IPS DF 4.7 (cell line): ENCODE measurements at regions not wholly inside any gene's neighbourhood (a gene's known extent, or its start where the extent isn't known, plus 50 kb on each side); places are given as distances from the start of the nearest gene placed in this dataset.
"Not testable (repeated sequence)": the region's sequence is repeated elsewhere in the genome, so short reads cannot be mapped to it uniquely, and the experiment has no call there.

ENCODE experiments used
- DNase-seq: peaks from one replicate; pipeline ENCODE4 v3.0.0-alpha.2; 2013; ENCODE audit warnings: low spot score; ENCODE audit errors: extremely low read depth

DNA sequence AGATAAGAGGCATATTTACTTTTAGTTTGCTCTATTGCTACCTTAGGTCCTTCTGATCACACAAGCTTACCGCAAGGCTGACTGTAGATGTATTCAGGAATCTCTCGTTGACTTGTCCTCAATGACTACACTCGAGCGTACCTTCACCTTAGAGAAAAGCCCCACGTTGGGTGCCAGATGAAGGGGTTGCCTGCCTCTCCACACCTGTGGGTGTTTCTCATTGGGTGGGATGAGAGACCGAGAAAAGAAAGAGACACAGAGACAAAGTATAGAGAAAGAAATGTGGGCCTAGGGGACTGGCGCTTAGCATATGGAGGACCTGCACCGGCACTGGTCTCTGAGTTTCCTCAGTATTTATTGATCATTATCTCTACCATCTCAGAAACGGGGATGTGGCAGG, 51.8 kb downstream of the ASCL4 start:
- DNase-seq = no peak

- no peak for DNase-seq
These were observed 54.8 kb downstream of the ASCL4 start for GRCh38 chr12:107829271-107829670.

DNA sequence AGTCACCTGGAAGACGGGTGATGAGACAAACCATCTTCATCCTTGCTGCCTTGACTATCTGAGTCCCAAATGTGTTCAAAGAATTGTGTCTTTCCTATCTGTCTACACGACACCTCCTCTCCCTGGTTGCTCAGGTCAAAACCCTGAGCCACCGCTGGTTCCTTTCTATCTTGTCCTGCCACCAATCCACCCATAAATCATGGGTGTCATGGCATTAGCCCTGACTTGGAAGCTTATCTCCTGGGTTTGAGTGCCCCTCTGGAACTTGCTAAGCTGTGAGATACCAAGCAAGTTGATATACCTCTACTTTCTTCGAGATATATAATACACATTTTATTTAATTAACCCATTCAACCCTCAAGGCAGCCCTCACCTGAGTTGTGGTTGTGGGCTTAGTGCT, 57.9 kb downstream of the ASCL4 start:
- DNase-seq = no peak

- DNase-seq = no peak
These were observed 65.7 kb downstream of the ASCL4 start for GRCh38 chr12:107840186-107840585.

DNA sequence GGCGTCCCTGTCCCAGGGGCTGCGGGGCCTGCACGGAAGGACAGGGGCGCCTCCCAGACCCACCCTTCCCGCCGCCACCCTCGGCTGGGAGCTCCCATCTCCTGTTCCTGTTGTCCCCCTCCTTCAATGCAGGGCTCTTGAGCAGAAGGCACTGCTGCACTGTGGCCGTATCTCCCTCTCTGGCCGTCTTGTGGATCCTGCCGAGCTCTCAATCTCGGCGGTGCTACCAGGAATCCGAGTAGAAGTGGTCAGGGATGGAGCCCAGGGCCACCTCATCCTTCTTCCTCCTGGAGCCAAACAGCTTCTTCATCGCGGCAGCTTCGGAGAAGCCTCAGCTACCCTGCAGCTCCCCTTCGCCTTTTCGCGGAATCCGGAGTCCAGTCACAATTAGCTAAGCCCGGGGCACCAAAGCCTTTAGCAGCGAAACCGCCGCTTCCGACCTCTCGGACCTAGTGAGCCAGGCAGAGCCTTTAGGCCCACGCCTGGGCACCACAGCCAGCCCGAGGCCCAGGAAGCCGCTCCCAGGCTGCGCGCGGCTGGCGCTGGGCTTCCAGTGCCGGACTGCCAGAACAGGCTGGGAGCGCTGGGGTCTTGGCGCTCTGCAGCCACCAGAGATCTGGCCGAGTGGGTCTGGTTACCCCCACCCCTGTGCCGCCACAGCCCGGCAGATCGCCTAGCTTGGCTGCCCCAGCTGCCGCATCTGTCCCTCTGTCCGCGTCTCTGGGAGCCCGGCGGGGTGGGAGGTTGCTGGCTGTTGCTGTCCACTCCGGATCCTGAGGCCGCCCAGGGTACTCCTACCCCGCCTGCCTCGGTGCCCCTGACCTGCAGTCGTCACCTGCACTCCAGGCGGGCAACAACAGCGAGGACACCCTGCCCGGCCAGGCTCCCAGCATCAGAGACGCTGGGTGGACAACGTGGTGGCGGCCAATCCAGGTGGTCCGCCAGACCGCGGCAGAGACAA, 69.1 kb downstream of the ASCL4 start:
- no peak for DNase-seq

DNA sequence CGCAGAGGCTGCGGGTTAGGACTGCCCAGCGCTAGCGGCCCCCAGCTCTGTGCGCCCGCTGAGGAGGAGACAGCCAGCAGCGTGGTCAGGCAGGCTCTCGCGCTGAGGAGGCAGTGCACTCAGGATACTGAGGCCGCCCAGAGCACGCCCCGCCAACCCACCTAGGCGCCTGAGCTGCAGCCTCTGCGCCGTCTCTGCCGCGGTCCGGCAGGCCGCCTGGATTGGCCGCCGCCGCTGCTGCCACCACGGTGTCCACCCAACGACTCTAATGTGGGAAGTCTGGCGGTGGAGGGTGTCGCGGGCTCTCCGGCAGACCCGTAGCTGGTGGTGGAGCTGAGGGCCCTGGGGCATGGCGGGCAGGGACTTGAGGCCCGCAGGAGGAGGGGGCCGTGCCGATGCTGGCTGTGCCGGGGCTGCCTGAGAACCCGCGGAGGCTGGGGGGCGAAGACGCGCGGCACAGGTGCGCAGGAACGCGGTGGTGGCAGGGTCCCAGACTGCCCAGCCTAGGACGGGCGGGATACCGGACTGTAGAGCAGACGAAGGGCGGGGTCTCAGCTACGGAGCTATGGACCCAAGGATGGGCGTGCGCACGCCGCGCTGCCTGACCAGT, 69.9 kb downstream of the ASCL4 start:
- DNase-seq = no peak

- DNase-seq = no peak
These were observed 70.9 kb downstream of the ASCL4 start for GRCh38 chr12:107845226-107845979.

- no peak for DNase-seq
These were observed 71.6 kb downstream of the ASCL4 start for GRCh38 chr12:107845980-107846659.

- DNase-seq = no peak
These were observed 72.9 kb downstream of the ASCL4 start for GRCh38 chr12:107847430-107847829.

- no peak for DNase-seq
These were observed 73.3 kb downstream of the ASCL4 start for GRCh38 chr12:107847830-107848229.

DNA sequence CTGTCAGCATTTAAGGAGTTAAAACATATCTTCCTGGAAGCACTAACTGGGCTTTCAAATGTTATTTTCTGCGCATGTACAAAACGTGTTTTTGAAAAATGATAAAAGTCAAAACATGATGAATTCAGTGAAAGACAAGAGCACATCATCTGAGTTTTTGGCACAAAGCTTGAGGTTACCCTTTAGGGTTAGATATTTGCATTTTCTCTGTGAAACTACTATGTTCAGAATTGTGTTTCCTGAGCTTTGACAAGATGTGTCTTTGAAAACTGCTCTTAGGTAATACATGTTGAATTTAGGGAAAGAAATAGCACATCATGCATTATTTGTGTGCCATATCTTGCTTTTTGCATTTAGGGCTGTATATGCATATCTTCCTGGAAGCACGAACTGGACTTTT, 79.0 kb downstream of the ASCL4 start:
- no peak for DNase-seq

- no peak for DNase-seq
These were observed 81.0 kb downstream of the ASCL4 start for GRCh38 chr12:107855471-107855870.

DNA sequence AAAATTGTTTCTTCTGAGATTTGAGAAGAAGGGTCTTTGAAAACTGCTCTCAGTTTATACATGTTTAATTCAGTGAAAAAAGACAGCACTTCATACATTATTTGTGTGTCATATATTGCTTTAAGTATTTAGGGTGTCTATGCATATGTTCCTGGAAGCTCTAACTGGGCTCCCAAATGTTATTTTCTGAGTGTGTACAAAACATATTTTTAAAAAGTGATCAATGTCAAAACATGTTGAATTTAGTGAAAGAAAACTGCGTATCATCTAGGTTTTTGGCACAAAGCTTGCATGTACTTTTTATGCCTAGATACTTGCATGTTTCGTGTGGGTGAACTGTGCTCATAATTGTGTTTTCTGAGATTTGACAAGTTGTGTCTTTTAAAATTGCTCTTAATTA, 81.6 kb downstream of the ASCL4 start:
- DNase-seq = no peak

DNA sequence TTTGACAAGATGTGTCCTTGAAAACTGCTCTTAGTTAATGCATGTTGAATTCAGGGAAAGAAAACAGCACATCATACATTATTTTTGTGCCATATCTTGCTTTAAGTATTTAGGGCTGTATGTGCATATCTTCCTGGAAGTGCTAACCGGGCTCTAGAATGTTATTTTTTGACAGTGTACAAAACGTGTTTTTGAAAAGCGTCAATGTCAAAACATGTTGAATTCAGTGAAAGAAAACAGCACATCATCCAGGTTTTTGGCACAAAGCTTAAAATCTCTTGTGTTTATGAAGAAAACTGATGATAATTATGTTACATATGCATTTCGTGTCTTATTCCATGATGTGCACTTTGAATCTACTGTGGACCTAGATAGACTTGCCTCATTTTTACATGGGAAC, 82.7 kb downstream of the ASCL4 start:
- no peak for DNase-seq

- DNase-seq = no peak
These were observed 84.9 kb downstream of the ASCL4 start for GRCh38 chr12:107859367-107859766.

DNA sequence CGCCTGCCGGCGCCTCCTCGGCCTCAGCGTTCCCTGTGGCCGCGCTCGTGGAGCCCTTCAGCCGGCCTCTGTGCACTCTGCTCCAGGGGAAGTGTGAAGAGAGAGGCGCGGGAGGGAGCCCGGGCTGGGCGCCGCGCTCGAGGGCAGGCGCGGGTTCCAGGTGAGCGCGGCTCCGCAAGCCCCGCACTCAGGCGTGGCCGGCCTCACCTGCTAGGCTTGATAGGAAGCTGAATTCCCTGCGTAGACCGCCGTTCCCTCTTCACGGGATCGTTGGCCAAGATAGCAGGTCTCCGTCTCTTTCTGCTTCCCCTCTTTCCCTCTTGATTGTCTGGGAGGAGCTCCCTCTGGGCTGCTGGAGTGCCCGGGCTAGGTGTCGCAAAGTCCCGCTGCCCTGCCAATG, 89.7 kb downstream of the ASCL4 start:
- DNase-seq = no peak

- not testable (repeated sequence) for DNase-seq
These were observed 90.2 kb downstream of the ASCL4 start for GRCh38 chr12:107864727-107865126.

DNA sequence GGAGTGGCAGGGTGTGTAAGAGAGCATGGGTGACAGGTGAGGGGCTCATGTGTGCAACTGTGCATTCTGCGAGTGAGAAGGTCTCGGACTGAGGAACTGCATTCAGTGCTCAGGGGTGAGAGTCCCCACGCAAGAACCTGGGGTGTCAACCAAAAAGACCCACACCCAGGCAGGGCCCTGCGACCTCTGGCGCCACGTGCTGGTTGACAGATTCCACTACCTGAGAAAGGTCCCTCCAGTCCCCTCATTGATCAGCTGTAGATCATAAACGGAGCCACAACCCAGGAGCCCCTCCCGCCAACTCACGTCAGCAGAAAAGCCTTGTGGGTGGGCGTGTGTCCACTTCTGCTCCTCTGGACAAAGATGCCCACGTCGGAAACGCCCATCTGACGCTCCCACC, 98.7 kb downstream of the ASCL4 start:
- no peak for DNase-seq

DNA sequence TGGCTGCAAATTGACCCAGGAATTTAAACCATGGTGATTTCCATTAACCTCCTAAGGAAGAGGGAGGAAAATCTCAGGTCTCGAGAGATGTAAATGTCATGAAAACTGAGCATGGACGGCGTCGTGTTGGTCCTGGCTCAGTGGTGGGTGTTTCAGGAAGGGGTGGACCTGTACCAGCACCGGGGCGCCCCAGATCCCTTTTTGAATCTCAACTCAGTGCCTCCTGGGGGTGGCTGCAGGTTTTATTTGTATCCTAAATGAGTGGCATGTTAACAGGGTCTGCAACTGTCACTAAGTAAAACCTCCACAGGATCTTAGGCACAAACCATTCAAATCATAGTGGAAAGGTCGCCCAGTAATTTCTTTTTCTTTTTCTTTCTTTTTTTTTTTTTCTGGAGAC, 101.3 kb downstream of the ASCL4 start:
- DNase-seq = no peak

- DNase-seq = no peak
These were observed 110.5 kb downstream of the ASCL4 start for GRCh38 chr12:107884769-107885694.
